ENCODE measurements at regions not wholly inside any gene's neighbourhood (a gene's known extent, or its start where the extent isn't known, plus 50 kb on each side); places are given as distances from the start of the nearest gene placed in this dataset.

DNA sequence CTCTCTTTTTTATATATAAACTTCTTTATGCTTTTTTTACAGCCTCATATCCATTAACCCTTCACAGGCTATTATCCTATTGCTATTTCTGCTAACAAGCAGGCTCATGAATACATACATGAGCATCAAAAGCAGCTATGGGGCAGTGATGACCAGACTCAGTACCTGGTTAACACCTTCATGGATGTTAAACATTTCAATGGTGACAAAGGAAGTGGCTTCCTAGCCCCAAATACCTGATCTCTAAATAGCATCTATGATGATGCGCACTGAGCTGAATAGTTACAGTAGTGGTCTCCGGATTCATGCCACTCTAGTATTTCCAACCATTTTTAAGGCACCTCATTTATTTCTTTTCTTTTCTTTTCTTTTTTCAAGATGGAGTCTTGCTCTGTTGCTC, 101.1 kb downstream of the TM2D1 start:
- Histone ChIP-seq H2AK9ac (replicated peaks; ENCODE audit: low read depth, low read length, poor library complexity) (no peak overlapping the region), H3K27me3 (ENCODE audit: control insufficient read depth, insufficient read depth, low read length) (no peaks in the 10 kb centered on the region; the same call in 1 of the 2 replicates), H3K4me3 (ENCODE audit: insufficient read depth, low read depth, low read length) (no peak overlapping the region), H3K4me1 (ENCODE audit: control insufficient read depth, insufficient read depth, low read length) (no peaks in the 10 kb centered on the region), H4K20me1 (ENCODE audit: insufficient read depth, low read length) (no peaks in the 10 kb centered on the region), H3K4ac (ENCODE audit: low read depth, low read length) (no peak overlapping the region), H4K5ac (ENCODE audit: low read depth, low read length) (no peak overlapping the region), H2BK5ac (ENCODE audit: low read depth, low read length, poor library complexity, severe bottlenecking) (no peak overlapping the region), H3K56ac (ENCODE audit: extremely low read depth, insufficient read depth, low read length) (no peak overlapping the region), H3K14ac (replicated peaks; ENCODE audit: low read depth, low read length) (no peak overlapping the region), H3K9me1 (ENCODE audit: insufficient read depth, low read length) (no peaks in the 10 kb centered on the region), H2BK120ac (ENCODE audit: low read depth, low read length) (no peak overlapping the region), H4K8ac (ENCODE audit: low read depth in 2 of 2, low read length in 2 of 2) (no peak overlapping the region), H2AK5ac (ENCODE audit: low read depth, low read length) (no peak overlapping the region), H3K27ac (ENCODE audit: insufficient read depth, low read length) (no peak overlapping the region), H3K36me3 (ENCODE audit: control insufficient read depth, insufficient read depth, low read length) (no peaks in the 10 kb centered on the region), H3K4me2 (ENCODE audit: low read depth, low read length) (no peak overlapping the region), H3K18ac (ENCODE audit: low read depth, low read length) (no peak overlapping the region), H4K91ac (ENCODE audit: insufficient read depth, low read depth, low read length) (no peak overlapping the region), H3K9me3 (ENCODE audit: control insufficient read depth, insufficient read depth, low read length) (no peaks in the 10 kb centered on the region), H3K79me1 (ENCODE audit: low read depth in 1 of 2, low read length in 2 of 2) (no peaks in the 10 kb centered on the region), H3K9ac (ENCODE audit: low read depth, low read length) (no peak overlapping the region), H2BK15ac (ENCODE audit: low read depth, low read length) (no peak overlapping the region), H3K23ac (ENCODE audit: low read depth, low read length) (no peak overlapping the region), H2BK20ac (ENCODE audit: low read depth, low read length) (no peak overlapping the region), H2AFZ (replicated peaks; ENCODE audit: low read length, poor library complexity) (no peak overlapping the region)
- in situ Hi-C loops (cut with MboI; ENCODE audit: low sequenced_read_pairs) (no loop called here), intact Hi-C loops (cut with micrococcal nuclease) (no loop called here), dilution Hi-C loops (cut with HindIII; ENCODE audit: low sequenced_read_pairs, unreplicated experiment) (no loop called here)
- no TSS peak for BruUV-seq (replicated peaks)
- ChIA-PET CTCF (no interaction called here), POLR2A (ENCODE audit: unreplicated experiment) (no interaction called here)
- DNase-seq (no peak), ATAC-seq (ENCODE audit: low read depth) (no peak)
- no CpG with 5 or more reads among the region's 2 CpGs for WGBS, 2 experiments (ENCODE audit: extremely low coverage in 2 of 2, insufficient read length in 1 of 2)
- TF ChIP-seq CEBPB (IDR thresholded peaks at IDR 0.05; ENCODE audit: low read depth, low read length) = no peak
- TF ChIP-seq RCOR1 (IDR thresholded peaks at IDR 0.05; ENCODE audit: insufficient replicate concordance, low read length) = no peak
- TF ChIP-seq MXI1 (IDR thresholded peaks at IDR 0.05; ENCODE audit: borderline replicate concordance, low read depth, low read length) = no peak
- no peak for TF ChIP-seq POLR2A (IDR thresholded peaks at IDR 0.05; ENCODE audit: low read depth, low read length)
- TF ChIP-seq, protein P1, sequence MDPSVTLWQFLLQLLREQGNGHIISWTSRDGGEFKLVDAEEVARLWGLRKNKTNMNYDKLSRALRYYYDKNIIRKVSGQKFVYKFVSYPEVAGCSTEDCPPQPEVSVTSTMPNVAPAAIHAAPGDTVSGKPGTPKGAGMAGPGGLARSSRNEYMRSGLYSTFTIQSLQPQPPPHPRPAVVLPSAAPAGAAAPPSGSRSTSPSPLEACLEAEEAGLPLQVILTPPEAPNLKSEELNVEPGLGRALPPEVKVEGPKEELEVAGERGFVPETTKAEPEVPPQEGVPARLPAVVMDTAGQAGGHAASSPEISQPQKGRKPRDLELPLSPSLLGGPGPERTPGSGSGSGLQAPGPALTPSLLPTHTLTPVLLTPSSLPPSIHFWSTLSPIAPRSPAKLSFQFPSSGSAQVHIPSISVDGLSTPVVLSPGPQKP (IDR thresholded peaks at IDR 0.05; ENCODE audit: borderline replicate concordance, low read depth, low read length) = no peak
- no peak for TF ChIP-seq MAFK (IDR thresholded peaks at IDR 0.05; ENCODE audit: low read depth, low read length)
- TF ChIP-seq, protein P2, sequence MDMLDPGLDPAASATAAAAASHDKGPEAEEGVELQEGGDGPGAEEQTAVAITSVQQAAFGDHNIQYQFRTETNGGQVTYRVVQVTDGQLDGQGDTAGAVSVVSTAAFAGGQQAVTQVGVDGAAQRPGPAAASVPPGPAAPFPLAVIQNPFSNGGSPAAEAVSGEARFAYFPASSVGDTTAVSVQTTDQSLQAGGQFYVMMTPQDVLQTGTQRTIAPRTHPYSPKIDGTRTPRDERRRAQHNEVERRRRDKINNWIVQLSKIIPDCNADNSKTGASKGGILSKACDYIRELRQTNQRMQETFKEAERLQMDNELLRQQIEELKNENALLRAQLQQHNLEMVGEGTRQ (IDR thresholded peaks at IDR 0.05; ENCODE audit: low read depth, low read length) = no peak
- TF ChIP-seq SMC3 (IDR thresholded peaks at IDR 0.05; ENCODE audit: low read depth, low read length) = no peak
- TF ChIP-seq MAZ (IDR thresholded peaks at IDR 0.05; ENCODE audit: borderline replicate concordance, low read depth, low read length) = no peak
- no peak for TF ChIP-seq CHD1 (IDR thresholded peaks at IDR 0.05; ENCODE audit: low read depth, low read length)
- TF ChIP-seq NFE2L2 (IDR thresholded peaks at IDR 0.05; ENCODE audit: low read depth, low read length) = no peak
- no peak for TF ChIP-seq RAD21 (IDR thresholded peaks at IDR 0.05; ENCODE audit: low read length)
- TF ChIP-seq RFX5 (IDR thresholded peaks at IDR 0.05; ENCODE audit: low read depth, low read length) = no peak
- TF ChIP-seq BHLHE40 (IDR thresholded peaks at IDR 0.05; ENCODE audit: low read depth, low read length) = no peak
- TF ChIP-seq, protein P3, sequence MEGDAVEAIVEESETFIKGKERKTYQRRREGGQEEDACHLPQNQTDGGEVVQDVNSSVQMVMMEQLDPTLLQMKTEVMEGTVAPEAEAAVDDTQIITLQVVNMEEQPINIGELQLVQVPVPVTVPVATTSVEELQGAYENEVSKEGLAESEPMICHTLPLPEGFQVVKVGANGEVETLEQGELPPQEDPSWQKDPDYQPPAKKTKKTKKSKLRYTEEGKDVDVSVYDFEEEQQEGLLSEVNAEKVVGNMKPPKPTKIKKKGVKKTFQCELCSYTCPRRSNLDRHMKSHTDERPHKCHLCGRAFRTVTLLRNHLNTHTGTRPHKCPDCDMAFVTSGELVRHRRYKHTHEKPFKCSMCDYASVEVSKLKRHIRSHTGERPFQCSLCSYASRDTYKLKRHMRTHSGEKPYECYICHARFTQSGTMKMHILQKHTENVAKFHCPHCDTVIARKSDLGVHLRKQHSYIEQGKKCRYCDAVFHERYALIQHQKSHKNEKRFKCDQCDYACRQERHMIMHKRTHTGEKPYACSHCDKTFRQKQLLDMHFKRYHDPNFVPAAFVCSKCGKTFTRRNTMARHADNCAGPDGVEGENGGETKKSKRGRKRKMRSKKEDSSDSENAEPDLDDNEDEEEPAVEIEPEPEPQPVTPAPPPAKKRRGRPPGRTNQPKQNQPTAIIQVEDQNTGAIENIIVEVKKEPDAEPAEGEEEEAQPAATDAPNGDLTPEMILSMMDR (conservative IDR thresholded peaks at IDR 0.05; ENCODE audit: low read depth, low read length) = no peak
- TF ChIP-seq FOS (IDR thresholded peaks at IDR 0.05; ENCODE audit: low read depth, low read length) = no peak
